SJCRH30 (cell line): ENCODE measurements at regions not wholly inside any gene's neighbourhood (a gene's known extent, or its start where the extent isn't known, plus 50 kb on each side); places are given as distances from the start of the nearest gene placed in this dataset.
"Not testable (repeated sequence)": the region's sequence is repeated elsewhere in the genome, so short reads cannot be mapped to it uniquely, and the experiment has no call there.

Experiments used
- DNase-seq, 2 experiments: peaks; one replicate each; pipeline ENCODE4 v3.0.0-alpha.2; 2015 to 2020
- H3K27ac ChIP-seq: fragments of 250-450 bp; sonication (Bioruptor Pico); 2 replicates; pipeline ENCODE4 v1.5.1; 2020; ENCODE audit warnings: mild to moderate bottlenecking, moderate library complexity
- H3K27me3 ChIP-seq: fragments of 250-450 bp; sonication (Bioruptor Pico); 2 replicates; pipeline ENCODE4 v1.5.1; 2020; ENCODE audit warnings: mild to moderate bottlenecking, moderate library complexity
- H3K36me3 ChIP-seq: fragments of 250-450 bp; sonication (Bioruptor Pico); 2 replicates; pipeline ENCODE4 v1.5.1; 2020; ENCODE audit warnings: mild to moderate bottlenecking, moderate library complexity
- H3K4me1 ChIP-seq: fragments of 250-450 bp; sonication (Bioruptor Pico); 2 replicates; pipeline ENCODE4 v1.5.1; 2020; ENCODE audit warnings: mild to moderate bottlenecking, moderate library complexity
- H3K4me3 ChIP-seq: fragments of 250-450 bp; sonication (Bioruptor Pico); 2 replicates; pipeline ENCODE4 v1.5.1; 2020; ENCODE audit warnings: mild to moderate bottlenecking, moderate library complexity
- H3K9me3 ChIP-seq: fragments of 250-450 bp; sonication (Bioruptor Pico); replicated peaks from 2 replicates; pipeline ENCODE4 v1.5.1; 2020; ENCODE audit warnings: mild to moderate bottlenecking, moderate library complexity

DNA sequence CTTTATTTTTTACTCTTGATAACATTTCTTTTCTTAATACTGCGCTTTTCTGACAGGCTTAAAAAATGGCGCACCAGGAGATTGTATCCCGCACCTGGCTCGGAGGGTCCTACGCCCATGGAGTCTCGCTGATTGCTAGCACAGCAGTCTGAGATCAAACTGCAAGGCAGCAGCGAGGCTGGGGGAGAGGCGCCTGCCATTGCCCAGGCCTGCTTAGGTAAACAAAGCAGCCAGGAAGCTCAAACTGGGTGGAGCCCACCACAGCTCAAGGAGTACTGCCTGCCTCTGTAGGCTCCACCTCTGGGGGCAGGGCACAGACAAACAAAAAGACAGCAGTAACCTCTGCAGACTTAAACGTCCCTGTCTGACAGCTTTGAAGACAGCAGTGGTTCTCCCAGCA, 264.2 kb upstream of the EYS start:
- H3K4me3 ChIP-seq, H3K9me3 ChIP-seq, H3K27me3 ChIP-seq, DNase-seq, H3K27ac ChIP-seq, H3K36me3 ChIP-seq, H3K4me1 ChIP-seq: not testable (repeated sequence)

DNA sequence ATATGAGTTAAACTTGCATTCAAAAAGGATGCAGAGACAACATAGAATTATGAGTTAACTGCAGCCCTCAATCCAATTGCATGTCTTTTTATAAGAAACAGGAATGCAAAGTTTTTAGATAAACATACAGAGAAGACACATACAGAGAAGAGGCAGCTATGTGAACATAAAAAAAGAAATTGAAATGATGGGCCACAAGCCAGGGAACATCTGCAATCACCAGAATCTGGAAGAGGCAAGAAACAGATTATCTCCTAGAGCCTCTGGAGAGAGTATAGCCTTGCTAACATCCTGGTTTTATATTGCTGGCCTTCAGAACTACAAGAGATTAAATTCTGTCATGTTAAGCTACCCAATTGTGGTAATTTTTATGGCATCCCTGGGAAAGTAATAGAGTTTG, 257.2 kb upstream of the EYS start:
- no peak for DNase-seq
- Histone ChIP-seq H3K27me3 (no peaks in the 10 kb centered on the region), H3K4me3 (no peak overlapping the region), H3K27ac (no peak overlapping the region), H3K9me3 (no peaks in the 10 kb centered on the region), H3K4me1 (no peaks in the 10 kb centered on the region), H3K36me3 (no peaks in the 10 kb centered on the region)

- Histone ChIP-seq H3K9me3 (no peaks in the 10 kb centered on the region), H3K27ac (no peak overlapping the region), H3K36me3 (no peaks in the 10 kb centered on the region), H3K27me3 (no peaks in the 10 kb centered on the region; the same call in 1 of the 2 replicates), H3K4me3 (no peak overlapping the region), H3K4me1 (no peaks in the 10 kb centered on the region)
- DNase-seq: no peak
Measured at GRCh38 chr6:65955034-65955433, 248.0 kb upstream of the EYS start.

GRCh38 chr6:65948062-65948461, 241.0 kb upstream of the EYS start:
- Histone ChIP-seq H3K9me3 (no peaks in the 10 kb centered on the region), H3K27me3 (no peaks in the 10 kb centered on the region; the same call in 1 of the 2 replicates), H3K27ac (no peak overlapping the region), H3K4me1 (no peaks in the 10 kb centered on the region), H3K4me3 (no peak overlapping the region), H3K36me3 (no peaks in the 10 kb centered on the region)
- no peak for DNase-seq

- no peaks in the 10 kb centered on the region for H3K36me3 ChIP-seq
- no peak overlapping the region for H3K4me3 ChIP-seq
- H3K27me3 ChIP-seq: no peaks in the 10 kb centered on the region
- H3K27ac ChIP-seq: no peak overlapping the region
- no peaks in the 10 kb centered on the region for H3K4me1 ChIP-seq
- no peaks in the 10 kb centered on the region for H3K9me3 ChIP-seq
- no peak for DNase-seq
Measured at GRCh38 chr6:65943548-65943947, 236.5 kb upstream of the EYS start.

GRCh38 chr6:65943051-65943450, 236.0 kb upstream of the EYS start:
- H3K4me1 ChIP-seq: no peaks in the 10 kb centered on the region
- DNase-seq: no peak
- no peaks in the 10 kb centered on the region for H3K9me3 ChIP-seq
- no peaks in the 10 kb centered on the region for H3K27me3 ChIP-seq
- H3K36me3 ChIP-seq: no peaks in the 10 kb centered on the region
- no peak overlapping the region for H3K4me3 ChIP-seq
- no peak overlapping the region for H3K27ac ChIP-seq

DNA sequence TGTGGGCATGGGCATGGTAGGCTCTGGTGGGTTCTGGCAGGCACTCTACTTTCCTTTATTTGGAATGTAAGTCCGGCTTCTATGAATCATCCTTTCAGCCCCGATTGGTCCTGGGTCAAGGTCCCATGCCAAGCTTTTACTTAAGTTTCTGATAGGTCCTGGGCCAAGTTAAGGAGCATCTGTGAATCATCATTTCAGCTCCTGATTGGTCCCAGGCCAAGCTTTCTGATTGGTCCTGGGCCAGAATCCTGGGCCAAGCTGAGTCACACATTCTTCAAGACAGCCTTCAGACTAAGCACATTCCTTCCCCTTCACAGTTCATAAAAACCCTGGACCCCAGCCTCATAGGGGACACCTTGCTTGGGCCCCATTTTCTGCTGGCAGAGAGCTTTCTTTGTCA, 231.0 kb upstream of the EYS start:
- peak in 1 of 2 experiments; percentile 1 for DNase-seq
- H3K4me3 ChIP-seq: no peak overlapping the region

DNA sequence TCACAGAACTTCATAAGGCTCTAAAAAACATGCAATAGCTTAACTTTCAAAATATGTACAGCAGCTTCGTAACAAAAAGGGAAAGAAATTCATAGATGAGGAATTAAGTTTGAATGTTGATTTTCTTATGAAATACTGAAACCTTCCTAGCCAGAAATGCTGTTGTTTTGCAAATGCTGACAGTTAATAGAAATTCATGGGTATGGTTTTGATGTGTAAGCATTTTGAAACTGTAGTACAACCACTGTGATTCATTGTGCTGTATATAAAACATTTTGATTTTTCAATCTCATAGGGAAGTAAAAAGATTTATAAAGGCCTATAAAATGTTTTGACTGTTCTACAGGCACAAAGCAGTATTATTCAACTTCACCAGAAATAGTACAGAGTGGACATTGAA, 228.4 kb upstream of the EYS start:
- H3K27me3 ChIP-seq: no peaks in the 10 kb centered on the region
- no peaks in the 10 kb centered on the region for H3K4me1 ChIP-seq
- H3K9me3 ChIP-seq: no peaks in the 10 kb centered on the region
- H3K27ac ChIP-seq: no peak overlapping the region
- DNase-seq: no peak
- H3K4me3 ChIP-seq: no peak overlapping the region
- no peaks in the 10 kb centered on the region for H3K36me3 ChIP-seq

More for the DNA sequence above, 231.0 kb upstream of the EYS start:
- Histone ChIP-seq H3K27me3 (no peaks in the 10 kb centered on the region), H3K36me3 (no peaks in the 10 kb centered on the region), H3K9me3 (no peaks in the 10 kb centered on the region), H3K27ac (no peak overlapping the region), H3K4me1 (no peaks in the 10 kb centered on the region)

GRCh38 chr6:65933390-65933789, 226.4 kb upstream of the EYS start:
- Histone ChIP-seq H3K36me3 (no peaks in the 10 kb centered on the region), H3K4me3 (no peak overlapping the region), H3K27me3 (no peaks in the 10 kb centered on the region), H3K27ac (no peak overlapping the region), H3K4me1 (no peaks in the 10 kb centered on the region), H3K9me3 (no peaks in the 10 kb centered on the region)
- no peak for DNase-seq

DNA sequence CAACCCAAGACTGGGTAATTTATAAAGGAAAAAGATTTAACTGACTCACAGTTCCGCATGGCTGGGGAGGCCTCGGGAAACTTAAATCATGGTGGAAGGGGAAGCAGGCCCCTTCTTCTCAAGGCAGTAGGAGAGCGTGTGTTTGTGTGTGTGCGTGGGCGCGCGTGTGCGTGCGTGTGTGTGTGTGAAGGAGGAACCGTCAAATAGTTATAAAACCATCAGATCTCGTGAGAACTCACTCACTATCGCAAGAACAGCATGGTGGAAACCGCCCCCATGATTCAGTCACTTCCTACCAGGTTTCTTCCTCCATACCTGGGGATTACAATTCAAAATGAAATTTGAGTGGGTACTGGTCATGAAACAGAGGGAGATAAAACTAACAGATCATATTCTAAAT, 220.1 kb upstream of the EYS start:
- Histone ChIP-seq H3K27ac (no peak overlapping the region), H3K4me3 (no peak overlapping the region), H3K36me3 (no peaks in the 10 kb centered on the region), H3K27me3 (no peaks in the 10 kb centered on the region), H3K4me1 (no peaks in the 10 kb centered on the region), H3K9me3 (no peaks in the 10 kb centered on the region)
- no peak for DNase-seq

DNA sequence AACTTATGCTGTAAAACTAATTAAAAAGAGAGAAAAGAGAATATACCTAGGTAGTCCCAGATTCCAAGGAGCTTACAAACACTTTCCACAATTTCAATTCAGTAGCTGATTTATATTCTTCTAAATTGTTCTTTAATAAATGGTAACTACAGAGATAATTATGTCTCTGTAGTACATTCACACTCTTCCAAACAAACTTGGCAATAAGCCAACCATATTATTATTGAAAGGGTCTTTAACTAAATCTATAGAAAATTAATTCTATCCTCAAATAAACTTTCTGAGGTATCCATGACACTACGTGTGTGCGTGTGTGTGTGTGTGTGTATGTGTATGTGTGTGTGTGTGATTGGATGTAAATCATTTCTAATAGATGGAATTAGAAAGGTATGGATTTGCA, 217.4 kb upstream of the EYS start:
- Histone ChIP-seq H3K9me3 (no peaks in the 10 kb centered on the region), H3K27me3 (no peaks in the 10 kb centered on the region), H3K27ac (no peak overlapping the region), H3K36me3 (no peaks in the 10 kb centered on the region), H3K4me1 (no peaks in the 10 kb centered on the region), H3K4me3 (no peak overlapping the region)
- DNase-seq: no peak

GRCh38 chr6:65922049-65922448, 215.0 kb upstream of the EYS start:
- no peaks in the 10 kb centered on the region for H3K36me3 ChIP-seq
- no peak overlapping the region for H3K27ac ChIP-seq
- H3K4me3 ChIP-seq: no peak overlapping the region
- no peak for DNase-seq
- H3K27me3 ChIP-seq: no peaks in the 10 kb centered on the region
- H3K9me3 ChIP-seq: no peaks in the 10 kb centered on the region
- H3K4me1 ChIP-seq: no peaks in the 10 kb centered on the region

DNA sequence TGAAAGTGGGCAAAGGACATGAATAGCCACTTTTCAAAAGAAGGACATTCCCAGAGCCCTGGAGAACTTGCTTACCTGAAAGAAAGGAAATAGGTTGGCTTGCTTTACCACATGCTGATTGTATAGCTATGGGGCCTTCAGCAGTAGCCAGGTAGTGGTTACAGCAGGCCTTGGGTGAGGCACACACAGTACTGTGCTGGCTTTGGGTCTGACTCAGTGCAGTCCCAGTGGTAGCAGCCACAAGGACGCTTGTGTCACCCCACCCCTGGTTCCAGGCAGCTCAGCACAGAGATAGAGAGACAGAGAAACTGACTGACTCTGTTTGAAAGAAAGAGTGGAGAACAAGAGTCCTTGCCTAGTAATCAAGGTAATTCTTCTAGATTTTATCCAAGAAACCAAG, 201.0 kb upstream of the EYS start:
- H3K4me3 ChIP-seq: no peak overlapping the region
- H3K36me3 ChIP-seq: no peaks in the 10 kb centered on the region
- H3K4me1 ChIP-seq: no peaks in the 10 kb centered on the region
- DNase-seq: no peak
- H3K27me3 ChIP-seq: no peaks in the 10 kb centered on the region
- no peaks in the 10 kb centered on the region for H3K9me3 ChIP-seq
- no peak overlapping the region for H3K27ac ChIP-seq

GRCh38 chr6:65903992-65904391, 197.0 kb upstream of the EYS start:
- Histone ChIP-seq H3K27ac (no peak overlapping the region), H3K9me3 (no peaks in the 10 kb centered on the region)
- no peak for DNase-seq

GRCh38 chr6:65900928-65901327, 193.9 kb upstream of the EYS start:
- Histone ChIP-seq H3K36me3 (no peaks in the 10 kb centered on the region), H3K27ac (no peak overlapping the region), H3K27me3 (no peaks in the 10 kb centered on the region), H3K4me3 (no peak overlapping the region), H3K4me1 (no peaks in the 10 kb centered on the region), H3K9me3 (no peaks in the 10 kb centered on the region)
- no peak for DNase-seq

More at GRCh38 chr6:65903992-65904391, 197.0 kb upstream of the EYS start:
- Histone ChIP-seq H3K36me3 (no peaks in the 10 kb centered on the region), H3K4me3 (no peak overlapping the region), H3K4me1 (no peaks in the 10 kb centered on the region), H3K27me3 (no peaks in the 10 kb centered on the region)

DNA sequence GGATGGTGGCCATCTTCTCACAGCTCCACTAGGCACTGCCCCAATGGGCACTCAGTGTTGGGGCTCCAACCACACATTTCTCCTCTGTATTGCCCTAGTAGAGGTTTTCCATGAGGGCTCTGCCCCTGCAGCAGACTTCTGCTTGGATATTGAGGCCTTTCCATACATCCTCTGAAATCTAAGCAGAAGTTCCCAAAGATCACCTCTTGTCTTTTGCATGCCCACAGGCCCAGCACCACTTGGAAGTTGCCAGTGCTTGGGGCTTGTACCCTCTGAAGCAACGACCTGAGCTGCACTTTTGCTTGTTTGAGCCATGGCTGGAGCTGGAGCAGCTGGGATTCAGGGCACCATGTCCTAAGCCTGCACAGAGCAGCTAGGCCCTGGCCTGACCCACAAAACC, 189.1 kb upstream of the EYS start:
- no peaks in the 10 kb centered on the region for H3K36me3 ChIP-seq
- no peaks in the 10 kb centered on the region for H3K4me1 ChIP-seq
- H3K27ac ChIP-seq: no peak overlapping the region
- no peak overlapping the region for H3K4me3 ChIP-seq
- no peaks in the 10 kb centered on the region for H3K27me3 ChIP-seq
- DNase-seq: no peak
- no peaks in the 10 kb centered on the region for H3K9me3 ChIP-seq

DNA sequence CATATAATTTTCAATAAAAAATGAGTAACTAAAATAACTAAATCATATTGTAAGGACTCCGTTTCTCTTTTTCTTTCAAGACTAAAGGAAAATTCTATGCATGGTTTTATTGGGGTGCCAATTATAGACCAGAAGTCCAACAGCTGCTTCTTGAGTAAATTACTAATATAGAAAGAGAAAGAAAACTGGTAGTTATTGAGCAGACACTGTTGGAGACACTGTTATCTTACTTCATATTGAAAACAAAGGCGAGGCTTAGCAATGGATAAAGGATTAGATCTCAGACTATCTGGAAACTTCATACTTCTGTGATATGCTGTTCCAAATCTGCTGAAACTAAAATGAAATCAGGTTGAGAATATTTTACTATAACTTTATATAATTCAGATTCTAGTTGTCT, 169.6 kb upstream of the EYS start:
- H3K4me3 ChIP-seq: no peak overlapping the region
- no peak overlapping the region for H3K27ac ChIP-seq
- no peaks in the 10 kb centered on the region for H3K4me1 ChIP-seq
- DNase-seq: no peak
- H3K36me3 ChIP-seq: no peaks in the 10 kb centered on the region
- peaks cover 2% of the 10 kb centered on the region; the same call in 1 of the 2 replicates for H3K9me3 ChIP-seq
- peaks cover 6% of the 10 kb centered on the region; the same call in 1 of the 2 replicates for H3K27me3 ChIP-seq
